GM21717 (cell line): ENCODE measurements at regions not wholly inside any gene's neighbourhood (a gene's known extent, or its start where the extent isn't known, plus 50 kb on each side); places are given as distances from the start of the nearest gene placed in this dataset.

Experiments
- ATAC-seq: cut with Tn5 transposase; IDR thresholded peaks from one replicate; pipeline ENCODE4 v1.9.1; 2021; ENCODE audit warnings: mild to moderate bottlenecking, moderate library complexity; ENCODE audit not compliant: unreplicated experiment

DNA sequence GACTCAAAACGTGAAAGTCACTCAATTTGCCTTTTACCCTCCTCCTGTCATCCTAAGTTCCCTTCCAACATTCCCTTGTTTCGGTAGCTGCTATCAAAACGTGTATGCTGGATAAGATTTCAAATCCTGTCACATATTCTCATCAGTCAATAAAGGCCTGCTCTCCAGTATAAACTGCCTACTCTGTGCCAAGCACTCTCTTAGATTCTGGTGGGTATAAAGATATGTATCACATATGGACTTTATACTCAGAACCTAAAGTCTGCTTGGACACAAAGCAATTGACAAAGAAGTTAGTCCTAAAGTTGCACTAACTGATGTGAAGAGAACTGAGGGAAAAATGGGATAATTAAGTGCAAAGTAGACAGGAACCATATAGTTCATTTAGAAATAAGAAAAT, 476.6 kb upstream of the MARCKS start:
- no peak for ATAC-seq

DNA sequence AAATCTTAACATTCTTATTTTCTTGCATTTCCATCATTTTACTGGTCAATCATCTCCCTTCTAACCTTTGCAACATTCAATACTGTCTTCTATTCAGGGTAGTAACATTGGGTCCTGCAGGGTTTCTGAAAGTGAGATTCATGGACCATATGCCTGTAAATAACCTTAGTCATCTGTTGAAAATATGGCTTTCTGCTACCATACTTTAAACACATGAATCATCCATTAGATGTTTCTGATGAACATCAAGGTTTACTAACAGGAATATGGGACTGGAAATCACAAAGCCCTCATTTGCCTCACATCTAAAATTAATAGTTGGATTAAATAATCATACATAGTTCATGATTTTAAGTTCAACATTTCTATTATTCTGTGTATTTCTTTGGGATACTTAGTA, 475.9 kb upstream of the MARCKS start:
- ATAC-seq, result no peak

DNA sequence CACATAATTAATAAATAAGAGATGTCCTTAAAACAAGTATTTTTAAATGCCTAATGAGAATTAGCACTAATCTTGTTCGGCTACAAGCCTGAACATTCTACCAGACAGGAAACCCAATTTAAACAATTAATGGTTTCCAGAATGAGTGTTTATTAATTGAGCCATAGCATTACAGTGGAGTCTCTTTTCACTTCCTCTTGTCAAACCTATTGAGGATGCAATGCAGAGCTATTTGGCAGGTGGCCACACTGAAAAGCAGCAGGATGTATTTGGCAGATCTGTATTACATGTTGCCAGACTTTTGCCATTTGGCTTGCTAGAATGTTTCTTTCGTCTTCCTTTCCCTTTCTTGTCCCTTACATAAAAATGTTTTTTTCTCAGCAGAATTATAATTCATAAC, 475.2 kb upstream of the MARCKS start:
- peak; percentile 89 for ATAC-seq

GRCh38 chr6:113383701-113384100, 473.4 kb upstream of the MARCKS start:
- ATAC-seq, result no peak

DNA sequence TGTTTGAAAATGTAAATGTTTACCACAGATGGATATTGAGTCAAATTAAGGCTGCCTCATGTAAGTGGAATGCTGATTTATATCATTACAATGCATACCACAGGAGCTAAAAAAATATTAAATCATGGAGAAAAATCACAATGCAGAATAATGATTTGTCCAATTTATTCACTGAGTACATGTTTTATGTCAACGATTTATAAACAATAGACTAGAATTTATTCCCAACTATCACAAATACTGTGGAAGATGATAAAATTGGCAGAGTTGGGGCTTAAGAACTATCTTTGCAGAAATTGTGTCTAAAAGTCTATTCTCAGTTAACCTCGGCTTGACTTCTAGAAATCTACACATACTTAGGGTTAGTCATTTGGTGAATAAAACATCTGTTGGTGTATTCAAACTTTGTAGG, 472.1 kb upstream of the MARCKS start:
- ATAC-seq, result no peak

DNA sequence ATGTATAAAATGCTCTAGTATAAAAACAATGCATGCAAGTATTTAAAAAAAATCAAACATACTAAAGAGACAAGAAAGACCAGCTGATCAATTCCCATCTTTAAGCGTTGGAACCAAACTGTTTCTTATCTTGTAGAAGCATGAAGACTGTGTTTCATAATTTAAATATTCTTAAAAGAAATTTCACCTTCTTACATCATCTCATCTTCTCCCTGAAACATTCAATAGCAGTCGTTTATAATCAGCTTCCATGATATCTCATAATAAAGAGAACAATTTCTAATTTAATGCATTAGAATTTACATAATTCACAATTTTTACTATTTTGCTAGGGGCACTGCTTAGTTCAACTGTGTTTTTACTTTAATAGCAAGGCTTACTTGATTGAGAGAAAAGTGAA, 468.1 kb upstream of the MARCKS start:
- ATAC-seq, result no peak

DNA sequence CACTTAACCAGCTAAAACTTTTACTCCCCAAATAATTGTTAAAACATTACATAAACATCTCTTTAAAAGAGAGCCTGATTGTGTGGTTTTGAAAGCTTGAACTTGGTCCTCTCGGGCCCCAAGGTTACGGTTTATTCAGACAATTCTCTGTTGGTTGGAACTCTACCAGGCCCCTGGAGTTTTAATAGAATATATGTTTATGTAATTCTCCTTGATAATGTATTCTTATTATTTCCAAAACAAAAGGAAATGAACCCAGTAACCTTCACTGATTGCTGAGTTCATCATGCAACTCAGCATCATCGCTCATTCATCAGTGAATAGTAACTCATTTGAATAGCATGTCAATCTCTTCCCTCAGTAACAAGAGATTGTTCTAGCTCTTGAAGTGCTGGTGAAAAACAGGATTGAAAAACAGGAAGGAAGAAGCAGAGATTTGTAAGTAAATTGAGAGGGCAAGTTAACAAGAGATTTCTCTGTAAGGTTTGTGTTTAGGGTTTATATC, 464.5 kb upstream of the MARCKS start:
- no peak for ATAC-seq

DNA sequence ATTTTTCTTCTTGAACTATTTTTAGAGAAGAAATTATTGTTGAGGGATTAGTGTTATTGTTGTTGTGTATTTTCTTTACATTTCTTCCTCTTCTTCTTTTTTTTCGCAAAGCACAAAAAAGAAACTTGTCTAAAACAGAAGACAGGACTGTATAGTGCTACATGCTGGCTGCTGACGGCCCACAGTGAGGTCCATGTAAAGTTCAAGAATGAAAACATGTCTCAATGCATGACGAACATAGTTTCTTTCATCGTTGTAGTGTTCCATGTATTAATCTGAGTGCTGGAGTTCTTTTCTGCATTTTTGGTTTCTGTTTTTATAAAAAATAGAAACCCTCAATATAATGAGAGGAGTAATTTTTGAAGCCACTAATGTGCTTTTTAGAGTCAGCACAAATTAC, 462.9 kb upstream of the MARCKS start:
- no peak for ATAC-seq

GRCh38 chr6:113394729-113395128, 462.4 kb upstream of the MARCKS start:
- no peak for ATAC-seq

GRCh38 chr6:113396730-113397129, 460.4 kb upstream of the MARCKS start:
- no peak for ATAC-seq

DNA sequence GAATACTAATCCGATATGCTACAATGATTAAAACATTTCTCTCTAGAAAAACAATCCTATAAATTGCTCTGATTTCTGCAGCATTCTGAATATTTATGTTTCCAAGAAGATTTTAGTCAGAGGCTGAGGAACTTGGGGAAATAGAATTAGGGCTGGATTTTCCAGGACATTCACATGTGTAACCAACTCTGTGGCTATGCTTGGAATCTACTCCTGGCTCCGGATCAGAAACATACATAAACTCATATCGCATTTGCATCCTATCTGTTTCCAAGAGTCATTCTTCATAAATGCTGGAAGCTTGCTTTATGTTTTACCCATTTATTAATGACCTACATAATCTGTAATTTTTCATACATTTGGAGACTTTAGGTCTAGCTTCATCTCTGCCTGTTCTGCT, 459.9 kb upstream of the MARCKS start:
- ATAC-seq, result no peak

- ATAC-seq, result no peak
Observed at GRCh38 chr6:113401231-113401630, 455.9 kb upstream of the MARCKS start.

GRCh38 chr6:113402544-113402943, 454.6 kb upstream of the MARCKS start:
- no peak for ATAC-seq

GRCh38 chr6:113403966-113404595, 453.1 kb upstream of the MARCKS start:
- ATAC-seq, result no peak

GRCh38 chr6:113405326-113406047, 451.7 kb upstream of the MARCKS start:
- ATAC-seq, result no peak

DNA sequence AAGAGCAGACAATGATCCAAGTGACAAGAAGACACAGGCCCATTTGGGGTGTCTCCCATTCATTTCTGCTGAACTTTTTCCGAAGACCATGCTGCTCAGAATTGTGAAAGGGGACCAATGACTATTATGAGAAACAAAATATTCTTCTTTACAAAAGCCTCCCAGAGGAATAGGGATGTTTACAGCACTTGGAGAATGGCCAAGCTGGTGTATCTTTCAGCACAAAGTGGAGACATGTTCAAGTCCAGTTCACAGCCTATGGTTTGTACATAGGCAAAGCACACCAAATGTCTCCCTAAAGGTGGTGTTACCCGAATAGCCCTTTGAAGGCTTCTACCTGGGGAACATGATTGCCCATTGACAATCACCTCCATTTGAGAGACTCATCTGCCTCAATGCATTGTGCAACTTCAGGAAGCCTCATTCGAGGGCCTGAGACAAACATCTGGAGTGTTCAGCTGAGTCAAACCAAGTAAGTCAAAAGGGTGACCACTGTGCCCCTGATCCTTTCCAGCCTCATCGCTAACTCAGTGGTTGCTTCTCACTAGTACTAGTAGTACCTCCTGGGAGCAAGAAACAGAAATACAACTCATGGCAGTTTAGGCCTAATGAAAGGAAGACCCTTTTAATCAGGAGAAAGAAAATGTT, 451.0 kb upstream of the MARCKS start:
- ATAC-seq, result no peak

DNA sequence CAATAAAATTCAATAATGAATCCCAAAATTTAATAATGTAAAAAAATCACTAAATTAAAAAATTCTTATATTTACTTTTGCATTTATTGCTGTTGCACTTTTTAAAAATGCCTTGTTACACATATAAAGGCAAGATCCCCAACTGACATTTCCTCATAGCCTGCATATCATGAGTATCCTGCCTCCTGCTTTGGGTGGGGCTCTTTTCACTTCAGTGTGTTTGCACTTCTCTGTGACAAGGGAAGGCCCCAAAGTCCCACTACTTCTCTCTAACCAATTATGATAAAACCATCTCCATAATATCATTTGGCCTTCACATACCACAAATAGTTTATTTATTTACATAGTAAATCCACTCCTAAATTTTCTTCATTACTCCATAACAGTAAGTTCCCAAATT, 446.1 kb upstream of the MARCKS start:
- no peak for ATAC-seq

DNA sequence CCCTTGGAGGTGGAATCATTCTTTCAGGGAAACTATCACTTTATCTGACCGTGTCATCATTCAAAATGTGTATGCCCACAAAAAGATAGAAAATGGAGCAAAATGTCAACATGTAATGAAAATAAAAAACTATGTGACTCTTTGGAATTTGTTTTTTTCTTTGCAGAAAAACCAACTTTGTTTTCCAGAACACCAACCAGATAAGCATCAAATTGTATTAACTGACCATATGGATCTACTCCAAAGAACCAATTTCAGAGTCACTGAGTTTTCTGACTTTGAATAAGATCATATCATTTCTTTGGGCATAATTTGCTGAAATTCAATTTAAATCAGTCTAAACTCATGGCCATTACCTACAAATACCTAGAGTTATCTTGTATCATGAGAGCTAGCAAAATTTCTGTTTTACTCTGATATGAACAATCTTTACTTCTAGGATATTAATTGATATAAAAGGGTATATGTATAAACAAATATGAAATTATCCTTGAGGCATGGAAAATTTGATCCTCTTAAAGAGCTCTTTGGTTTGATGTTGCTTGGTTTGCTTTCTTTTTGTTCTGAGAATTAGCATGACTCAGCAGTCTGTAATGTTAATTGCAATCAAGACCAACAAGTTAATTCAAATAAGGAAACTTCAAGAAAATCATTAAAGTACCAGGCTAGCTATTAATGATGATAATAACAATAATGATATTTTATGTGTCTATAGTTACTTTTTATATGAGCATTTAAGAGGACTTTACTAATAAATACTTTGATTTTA, 444.4 kb upstream of the MARCKS start:
- no peak for ATAC-seq

- ATAC-seq, result no peak
Observed at GRCh38 chr6:113414511-113414910, 442.6 kb upstream of the MARCKS start.

GRCh38 chr6:113416170-113416569, 441.0 kb upstream of the MARCKS start:
- ATAC-seq, result no peak

DNA sequence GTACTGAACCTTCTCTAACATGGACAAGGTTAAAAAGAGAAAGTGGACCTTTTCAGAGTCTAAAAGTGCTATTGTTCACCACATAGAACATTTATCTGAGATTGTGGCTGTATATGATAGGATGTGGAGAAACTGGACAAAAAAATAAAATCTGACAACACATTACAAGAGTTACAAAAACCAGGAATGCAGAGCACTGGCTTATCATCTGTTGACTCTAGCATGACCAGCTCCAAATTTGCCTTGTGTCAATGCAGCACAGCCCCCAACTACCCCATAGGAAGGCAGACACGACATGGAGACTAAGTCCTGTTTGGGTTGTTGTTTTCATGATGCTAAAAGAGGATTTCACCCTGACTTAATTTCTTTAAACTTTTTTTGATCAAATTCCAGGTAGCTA, 436.9 kb upstream of the MARCKS start:
- ATAC-seq, result no peak
